GM15510 (cell line): ENCODE measurements at regions not wholly inside any gene's neighbourhood (a gene's known extent, or its start where the extent isn't known, plus 50 kb on each side); places are given as distances from the start of the nearest gene placed in this dataset.

ENCODE experiments used
- POLR2A ChIP-seq: IDR thresholded peaks from 3 replicates; pipeline ENCODE4 v1.6.1; 2011; ENCODE audit warnings: borderline replicate concordance; ENCODE audit not compliant: insufficient read length; ENCODE audit errors: extremely low read depth

- no peak for TF ChIP-seq POLR2A
Observed at GRCh38 chr13:77406644-77407440, 79.9 kb upstream of the MYCBP2 start.

GRCh38 chr13:77398825-77399620 lies 72.1 kb upstream of the MYCBP2 start:
- TF ChIP-seq POLR2A: no peak

- no peak for TF ChIP-seq POLR2A
Observed at GRCh38 chr13:77397636-77398035, 70.7 kb upstream of the MYCBP2 start.

- no peak for TF ChIP-seq POLR2A
Observed at GRCh38 chr13:77391475-77391874, 64.6 kb upstream of the MYCBP2 start.

GRCh38 chr13:77390391-77390790 lies 63.5 kb upstream of the MYCBP2 start:
- no peak for TF ChIP-seq POLR2A

- TF ChIP-seq POLR2A: no peak
Observed at GRCh38 chr13:77389625-77390000, 62.7 kb upstream of the MYCBP2 start.

GRCh38 chr13:77388944-77389624 lies 62.2 kb upstream of the MYCBP2 start:
- TF ChIP-seq POLR2A: no peak

GRCh38 chr13:77387607-77388200 lies 60.8 kb upstream of the MYCBP2 start:
- TF ChIP-seq POLR2A: no peak

- no peak for TF ChIP-seq POLR2A
Observed at GRCh38 chr13:77386880-77387606, 60.1 kb upstream of the MYCBP2 start.

GRCh38 chr13:77386046-77386445 lies 59.2 kb upstream of the MYCBP2 start:
- no peak for TF ChIP-seq POLR2A

GRCh38 chr13:77384999-77385398 lies 58.1 kb upstream of the MYCBP2 start:
- no peak for TF ChIP-seq POLR2A

- no peak for TF ChIP-seq POLR2A
Observed at GRCh38 chr13:77383097-77383496, 56.2 kb upstream of the MYCBP2 start.

- no peak for TF ChIP-seq POLR2A
Observed at GRCh38 chr13:77381059-77381458, 54.2 kb upstream of the MYCBP2 start.

GRCh38 chr13:77379508-77379907 lies 52.6 kb upstream of the MYCBP2 start:
- no peak for TF ChIP-seq POLR2A
